ENCODE measurements at regions not wholly inside any gene's neighbourhood (a gene's known extent, or its start where the extent isn't known, plus 50 kb on each side); places are given as distances from the start of the nearest gene placed in this dataset.
"Not testable (repeated sequence)": the region's sequence is repeated elsewhere in the genome, so short reads cannot be mapped to it uniquely, and the experiment has no call there.

GRCh38 chr11:45372414-45372813, 86.3 kb upstream of the SYT13 start:
- ATAC-seq; H3K27ac Mint-ChIP-seq; H3K36me3 Mint-ChIP-seq (ENCODE audit: low read depth); H3K27me3 Mint-ChIP-seq; H3K9me3 Mint-ChIP-seq (ENCODE audit: low read depth); H3K4me3 Mint-ChIP-seq; DNase-seq; POLR2A ChIA-PET; intact Hi-C loops (cut with DNase I, micrococcal nuclease): not testable (repeated sequence)
- peaks cover 16% of the 10 kb centered on the region for H3K4me1 Mint-ChIP-seq
- CTCF ChIA-PET, result interaction anchor here (0.6 to 2.9 kb wide), 14 partner anchors 7 to 1103 kb away, joined by 3 to 34 read pairs (median 10); no protein-coding TSS in a partner anchor

DNA sequence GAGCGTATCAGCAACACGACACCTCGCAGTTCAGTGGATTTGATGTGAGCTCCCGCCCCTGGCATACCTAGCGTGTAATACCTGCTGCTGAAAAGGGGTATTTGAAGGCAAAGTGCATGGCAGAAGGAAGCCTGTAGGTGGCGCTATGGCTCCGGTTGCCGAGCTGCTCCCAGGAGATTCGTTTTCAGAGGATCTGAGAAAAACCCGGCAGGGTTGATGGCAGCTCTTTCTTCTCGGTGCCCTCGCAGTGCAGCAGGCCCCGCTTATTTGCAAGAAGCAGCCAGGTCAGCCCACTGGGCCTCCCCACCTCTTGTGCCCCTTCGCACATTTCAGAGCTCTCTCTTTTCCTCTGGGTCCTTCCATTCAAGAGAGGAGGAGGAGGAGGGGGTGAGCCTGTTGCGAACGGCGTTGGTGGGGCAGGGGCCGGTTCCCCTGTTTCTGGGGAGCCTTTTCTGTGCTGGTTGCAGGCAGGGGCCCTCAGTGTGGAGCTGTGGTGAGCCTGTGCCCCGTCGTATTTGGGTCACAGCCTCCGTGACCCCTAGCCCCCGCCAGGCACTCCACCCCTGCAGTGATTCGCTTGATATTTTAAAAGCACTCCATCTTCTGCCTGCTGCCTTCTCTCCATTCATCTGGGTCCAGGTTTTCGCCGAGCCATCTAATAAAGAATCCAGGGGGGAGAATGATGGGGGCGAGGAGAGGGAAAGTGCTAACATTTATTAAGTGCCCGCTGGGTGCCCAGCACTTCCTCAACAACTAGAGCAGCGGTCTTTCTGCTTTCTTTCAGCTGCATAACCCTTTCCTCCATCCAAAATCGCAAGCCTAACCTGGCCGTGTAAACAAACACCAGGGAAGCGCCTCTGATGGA, 85.3 kb upstream of the SYT13 start:
- ATAC-seq (peak; percentile 76), DNase-seq (peak; percentile 84)
- Mint-ChIP-seq H3K27ac (no peak overlapping the region), H3K27me3 (peaks cover 10% of the 10 kb centered on the region), H3K4me1 (peaks cover 16% of the 10 kb centered on the region), H3K4me3 (no peak overlapping the region), H3K9me3 (ENCODE audit: low read depth) (no peaks in the 10 kb centered on the region), H3K36me3 (ENCODE audit: low read depth) (no peaks in the 10 kb centered on the region)
- ChIA-PET POLR2A (interaction anchor here (0.6 to 0.7 kb wide), 2 partner anchors 370 to 553 kb away, joined by 3 read pairs; no protein-coding TSS in a partner anchor), CTCF (interaction anchor here (0.6 to 2.9 kb wide), 30 partner anchors 8 to 400 kb away, joined by 3 to 34 read pairs (median 4); no protein-coding TSS in a partner anchor)
- intact Hi-C loops (cut with DNase I, micrococcal nuclease), result loop anchor here (1.0 to 2.0 kb wide), 4 partner anchors 283 to 401 kb away; no protein-coding TSS in a partner anchor

- H3K27me3 Mint-ChIP-seq, result peaks cover 10% of the 10 kb centered on the region
- no peak for DNase-seq
- H3K27ac Mint-ChIP-seq, result no peak overlapping the region
- no peak overlapping the region for H3K4me3 Mint-ChIP-seq
- peaks cover 7% of the 10 kb centered on the region for H3K4me1 Mint-ChIP-seq
- intact Hi-C loops (cut with DNase I, micrococcal nuclease), result no loop called here
- H3K36me3 Mint-ChIP-seq (ENCODE audit: low read depth), result no peaks in the 10 kb centered on the region
- CTCF ChIA-PET, result interaction anchor here (0.7 to 0.8 kb wide), 2 partner anchors 9 to 774 kb away, joined by 3 read pairs; no protein-coding TSS in a partner anchor
- POLR2A ChIA-PET, result no interaction called here
- no peak for ATAC-seq
- no peaks in the 10 kb centered on the region for H3K9me3 Mint-ChIP-seq (ENCODE audit: low read depth)
These were observed 83.2 kb upstream of the SYT13 start for GRCh38 chr11:45369313-45369712.

DNA sequence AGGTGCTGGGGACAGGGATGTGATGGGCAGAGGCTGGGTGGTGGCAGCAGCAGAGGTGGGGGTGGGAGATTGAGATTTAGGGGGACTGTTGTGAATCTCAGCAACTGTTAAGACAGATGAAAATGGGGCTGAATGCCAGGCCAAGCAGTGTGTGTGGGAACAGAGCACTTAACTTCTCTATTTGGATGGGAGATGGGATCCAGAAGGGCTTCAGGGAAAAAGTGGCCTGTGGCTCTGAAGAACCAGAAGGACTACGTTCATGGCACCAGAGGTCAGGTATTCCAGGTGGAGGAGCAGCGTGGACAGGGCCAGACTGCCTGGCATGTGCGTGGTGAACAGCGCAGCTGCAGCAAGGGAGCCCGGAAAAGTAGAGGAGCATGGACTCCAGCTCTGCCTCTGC, 82.6 kb upstream of the SYT13 start:
- POLR2A ChIA-PET, result no interaction called here
- Mint-ChIP-seq H3K27me3 (peaks cover 12% of the 10 kb centered on the region), H3K4me1 (peaks cover 5% of the 10 kb centered on the region), H3K27ac (no peak overlapping the region), H3K9me3 (ENCODE audit: low read depth) (no peaks in the 10 kb centered on the region), H3K4me3 (no peak overlapping the region), H3K36me3 (ENCODE audit: low read depth) (no peaks in the 10 kb centered on the region)
- CTCF ChIA-PET, result interaction anchor here (0.8 kb wide), 1 partner anchor 8 kb away, joined by 3 read pairs; no protein-coding TSS in a partner anchor
- DNase-seq (no peak), ATAC-seq (no peak)
- intact Hi-C loops (cut with DNase I, micrococcal nuclease), result no loop called here

GRCh38 chr11:45366619-45367190, 80.6 kb upstream of the SYT13 start:
- Mint-ChIP-seq H3K27ac (no peak overlapping the region), H3K36me3 (ENCODE audit: low read depth) (no peaks in the 10 kb centered on the region), H3K9me3 (ENCODE audit: low read depth) (no peaks in the 10 kb centered on the region), H3K4me1 (peaks cover 5% of the 10 kb centered on the region), H3K4me3 (no peak overlapping the region), H3K27me3 (peaks cover 16% of the 10 kb centered on the region)
- ChIA-PET CTCF (interaction anchor here (0.7 to 1.1 kb wide), 2 partner anchors 22 to 288 kb away, joined by 5 read pairs; no protein-coding TSS in a partner anchor), POLR2A (no interaction called here)
- no peak for DNase-seq
- intact Hi-C loops (cut with DNase I, micrococcal nuclease), result no loop called here
- no peak for ATAC-seq

DNA sequence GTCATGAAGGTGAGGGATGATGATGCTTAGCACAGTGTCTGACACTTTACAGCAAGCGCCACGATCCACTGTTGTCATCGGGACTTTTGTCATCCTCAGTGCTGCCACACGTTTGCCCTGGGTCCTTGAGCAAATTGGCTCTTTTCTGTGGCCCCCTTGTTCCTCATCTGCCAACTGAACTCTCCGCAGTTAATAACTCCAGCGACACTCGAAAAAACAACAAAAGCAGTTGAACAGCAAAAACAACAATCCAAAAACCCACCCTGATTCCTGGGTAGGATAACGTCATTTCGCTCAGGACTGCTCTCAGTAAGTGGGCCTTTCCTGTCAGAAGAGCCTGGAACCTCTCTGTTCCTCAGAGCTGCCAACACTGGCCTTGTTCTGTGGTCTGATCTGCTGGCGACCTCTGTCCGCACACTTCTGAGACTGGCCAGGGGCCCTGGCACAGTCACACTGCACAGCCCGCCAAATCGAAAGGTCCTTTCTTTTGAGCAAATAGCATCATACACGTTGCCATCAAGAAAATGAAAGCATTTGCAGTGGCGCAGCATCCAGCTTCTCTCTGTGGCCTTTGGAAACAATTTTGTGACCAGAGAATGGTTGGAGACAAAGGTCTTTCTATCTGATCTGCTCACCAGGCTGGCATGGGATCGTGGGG, 79.9 kb upstream of the SYT13 start:
- DNase-seq (no peak), ATAC-seq (no peak)
- CTCF ChIA-PET, result no interaction called here
- intact Hi-C loops (cut with DNase I, micrococcal nuclease), result no loop called here
- Mint-ChIP-seq H3K27ac (no peak overlapping the region), H3K9me3 (ENCODE audit: low read depth) (no peaks in the 10 kb centered on the region), H3K36me3 (ENCODE audit: low read depth) (no peaks in the 10 kb centered on the region), H3K27me3 (peaks cover 15% of the 10 kb centered on the region), H3K4me3 (no peak overlapping the region), H3K4me1 (peaks cover 2% of the 10 kb centered on the region)
- POLR2A ChIA-PET, result no interaction called here

GRCh38 chr11:45362636-45363035, 76.5 kb upstream of the SYT13 start:
- no peak for ATAC-seq
- Mint-ChIP-seq H3K4me3 (no peak overlapping the region), H3K27ac (no peak overlapping the region), H3K36me3 (ENCODE audit: low read depth) (no peaks in the 10 kb centered on the region), H3K9me3 (ENCODE audit: low read depth) (no peaks in the 10 kb centered on the region), H3K4me1 (no peaks in the 10 kb centered on the region), H3K27me3 (peaks cover 6% of the 10 kb centered on the region)
- no peak for DNase-seq
- intact Hi-C loops (cut with DNase I, micrococcal nuclease), result no loop called here
- ChIA-PET CTCF (interaction anchor here (3.5 kb wide), 1 partner anchor 8 kb away, joined by 20 read pairs; no protein-coding TSS in a partner anchor), POLR2A (no interaction called here)

GRCh38 chr11:45361551-45361950, 75.4 kb upstream of the SYT13 start:
- Mint-ChIP-seq H3K4me1 (peaks cover 2% of the 10 kb centered on the region), H3K36me3 (ENCODE audit: low read depth) (no peaks in the 10 kb centered on the region), H3K9me3 (ENCODE audit: low read depth) (no peaks in the 10 kb centered on the region), H3K27me3 (peaks cover 6% of the 10 kb centered on the region), H3K4me3 (no peak overlapping the region), H3K27ac (no peak overlapping the region)
- DNase-seq, result no peak
- intact Hi-C loops (cut with DNase I, micrococcal nuclease), result no loop called here
- no peak for ATAC-seq
- ChIA-PET CTCF (interaction anchor here (0.7 to 3.5 kb wide), 2 partner anchors 9 to 22 kb away, joined by 3 to 20 read pairs; no protein-coding TSS in a partner anchor), POLR2A (no interaction called here)

DNA sequence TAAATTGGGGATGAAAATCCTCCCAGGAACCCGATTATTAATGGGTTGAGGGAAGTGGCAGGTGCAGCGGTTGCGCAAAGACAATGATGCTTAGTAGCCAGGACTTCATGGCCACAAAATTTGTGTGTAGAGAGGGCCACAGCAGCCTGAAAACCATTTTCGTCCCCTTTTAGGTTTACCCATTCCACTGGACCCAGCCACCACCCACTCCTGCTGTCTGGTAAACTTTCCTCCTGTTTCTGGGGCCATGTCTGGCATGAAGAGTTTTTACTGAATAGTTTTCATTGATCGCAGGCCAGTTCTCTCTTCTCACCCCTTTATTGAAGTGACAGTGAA, 69.5 kb upstream of the SYT13 start:
- H3K27ac Mint-ChIP-seq, result peak overlapping the region; percentile 72
- ATAC-seq, result no peak

GRCh38 chr11:45354976-45355705, 69.0 kb upstream of the SYT13 start:
- Mint-ChIP-seq H3K4me3 (peak overlapping the region; percentile 75), H3K36me3 (ENCODE audit: low read depth) (peaks cover 4% of the 10 kb centered on the region), H3K4me1 (peaks cover 21% of the 10 kb centered on the region), H3K9me3 (ENCODE audit: low read depth) (peaks cover 7% of the 10 kb centered on the region), H3K27ac (peak overlapping the region; percentile 72), H3K27me3 (peaks cover 2% of the 10 kb centered on the region)
- ChIA-PET CTCF (interaction anchor here (1.5 to 2.6 kb wide), 2 partner anchors 15 to 16 kb away, joined by 5 to 11 read pairs; no protein-coding TSS in a partner anchor), POLR2A (interaction anchor here (0.6 kb wide), 1 partner anchor 991 kb away, joined by 3 read pairs; no protein-coding TSS in a partner anchor)
- DNase-seq, result peak; percentile 93
- ATAC-seq, result peak; percentile 97
- intact Hi-C loops (cut with DNase I, micrococcal nuclease), result loop anchor here (1.0 to 10.0 kb wide), 9 partner anchors 15 to 1474 kb away; partner anchors contain the start of genes ALKBH3 (in 1 of the 2), ARHGAP1 (in 1 of the 2), CD82 (in 1 of the 2) and CRY2 (in 1 of the 2)

More for the DNA sequence above, 69.5 kb upstream of the SYT13 start:
- H3K9me3 Mint-ChIP-seq (ENCODE audit: low read depth), result peaks cover 7% of the 10 kb centered on the region
- peaks cover 19% of the 10 kb centered on the region for H3K4me1 Mint-ChIP-seq
- H3K27me3 Mint-ChIP-seq, result peaks cover 2% of the 10 kb centered on the region
- DNase-seq, result peak; percentile 14
- ChIA-PET POLR2A (no interaction called here), CTCF (interaction anchor here (1.5 to 2.6 kb wide), 2 partner anchors 16 kb away, joined by 5 to 11 read pairs; no protein-coding TSS in a partner anchor)
- peaks cover 4% of the 10 kb centered on the region for H3K36me3 Mint-ChIP-seq (ENCODE audit: low read depth)
- intact Hi-C loops (cut with DNase I, micrococcal nuclease), result loop anchor here (1.0 to 10.0 kb wide), 9 partner anchors 15 to 1475 kb away; partner anchors contain the start of genes ALKBH3 (in 1 of the 2), ARHGAP1 (in 1 of the 2), CD82 (in 1 of the 2) and CRY2 (in 1 of the 2)
- peak overlapping the region; percentile 75 for H3K4me3 Mint-ChIP-seq
